ENCODE measurements at regions not wholly inside any gene's neighbourhood (a gene's known extent, or its start where the extent isn't known, plus 50 kb on each side); places are given as distances from the start of the nearest gene placed in this dataset.

GRCh38 chr2:52955079-52955478 is 812.5 kb upstream of the CHAC2 start:
- intact Hi-C loops (cut with DNase I; ENCODE audit: low total_unique reads): no loop called here
- H3K9me3 ChIP-seq: no peaks in the 10 kb centered on the region
- H3K4me3 ChIP-seq: no peak overlapping the region
- H3K27me3 ChIP-seq: no peaks in the 10 kb centered on the region
- in situ Hi-C loops (cut with MboI; ENCODE audit: low sequenced_read_pairs in 4 of 4): no loop called here
- H3K36me3 ChIP-seq: no peaks in the 10 kb centered on the region
- no peak for DNase-seq
- H3K27ac ChIP-seq: no peak overlapping the region
- no peaks in the 10 kb centered on the region for H3K4me1 ChIP-seq
- TF ChIP-seq POLR2A (IDR thresholded peaks at IDR 0.05) (no peak), CTCF (IDR thresholded peaks at IDR 0.05 in 4 of 5, conservative IDR thresholded peaks at IDR 0.05 in 1 of 5) (no peak)
- no peak for ATAC-seq

- no peaks in the 10 kb centered on the region for H3K4me1 ChIP-seq
- no peak for DNase-seq
- in situ Hi-C loops (cut with MboI; ENCODE audit: low sequenced_read_pairs in 4 of 4) (no loop called here), intact Hi-C loops (cut with DNase I; ENCODE audit: low total_unique reads) (no loop called here)
- ATAC-seq: no peak
- no peak overlapping the region for H3K27ac ChIP-seq
- H3K27me3 ChIP-seq: no peaks in the 10 kb centered on the region
- no peaks in the 10 kb centered on the region for H3K36me3 ChIP-seq
- TF ChIP-seq POLR2A (IDR thresholded peaks at IDR 0.05) (no peak), CTCF (IDR thresholded peaks at IDR 0.05 in 4 of 5, conservative IDR thresholded peaks at IDR 0.05 in 1 of 5) (no peak)
- H3K4me3 ChIP-seq: no peak overlapping the region
- H3K9me3 ChIP-seq: no peaks in the 10 kb centered on the region
Measured at GRCh38 chr2:52940101-52940500, 827.5 kb upstream of the CHAC2 start.

GRCh38 chr2:52939250-52939649 is 828.4 kb upstream of the CHAC2 start:
- H3K4me1 ChIP-seq: no peaks in the 10 kb centered on the region
- TF ChIP-seq CTCF (IDR thresholded peaks at IDR 0.05 in 4 of 5, conservative IDR thresholded peaks at IDR 0.05 in 1 of 5) (no peak), POLR2A (IDR thresholded peaks at IDR 0.05) (no peak)
- no peak overlapping the region for H3K4me3 ChIP-seq
- H3K36me3 ChIP-seq: no peaks in the 10 kb centered on the region
- H3K27ac ChIP-seq: no peak overlapping the region
- H3K27me3 ChIP-seq: no peaks in the 10 kb centered on the region
- in situ Hi-C loops (cut with MboI; ENCODE audit: low sequenced_read_pairs in 4 of 4): no loop called here
- DNase-seq: no peak
- no peak for ATAC-seq
- intact Hi-C loops (cut with DNase I; ENCODE audit: low total_unique reads): no loop called here
- no peaks in the 10 kb centered on the region for H3K9me3 ChIP-seq

- Histone ChIP-seq H3K27ac (no peak overlapping the region), H3K27me3 (no peaks in the 10 kb centered on the region), H3K9me3 (no peaks in the 10 kb centered on the region), H3K4me1 (no peaks in the 10 kb centered on the region), H3K4me3 (no peak overlapping the region), H3K36me3 (no peaks in the 10 kb centered on the region)
- no peak for TF ChIP-seq POLR2A (IDR thresholded peaks at IDR 0.05)
- no peak for TF ChIP-seq CTCF (IDR thresholded peaks at IDR 0.05 in 4 of 5, conservative IDR thresholded peaks at IDR 0.05 in 1 of 5)
- no peak for ATAC-seq
- in situ Hi-C loops (cut with MboI; ENCODE audit: low sequenced_read_pairs in 4 of 4): no loop called here
- intact Hi-C loops (cut with DNase I; ENCODE audit: low total_unique reads): no loop called here
- DNase-seq: no peak
Measured at GRCh38 chr2:52936029-52936428, 831.6 kb upstream of the CHAC2 start.

- Histone ChIP-seq H3K9me3 (no peaks in the 10 kb centered on the region), H3K4me3 (no peak overlapping the region), H3K36me3 (no peaks in the 10 kb centered on the region), H3K4me1 (no peaks in the 10 kb centered on the region), H3K27me3 (no peaks in the 10 kb centered on the region), H3K27ac (no peak overlapping the region)
- TF ChIP-seq POLR2A (IDR thresholded peaks at IDR 0.05) (no peak), CTCF (IDR thresholded peaks at IDR 0.05 in 4 of 5, conservative IDR thresholded peaks at IDR 0.05 in 1 of 5) (no peak)
- DNase-seq (no peak), ATAC-seq (no peak)
- intact Hi-C loops (cut with DNase I; ENCODE audit: low total_unique reads) (no loop called here), in situ Hi-C loops (cut with MboI; ENCODE audit: low sequenced_read_pairs in 4 of 4) (no loop called here)
Measured at GRCh38 chr2:52934920-52935640, 832.5 kb upstream of the CHAC2 start.

Measured in gastrocnemius medialis (tissue), 4 donors.